Vagina (tissue), 2 donors: ENCODE measurements at regions not wholly inside any gene's neighbourhood (a gene's known extent, or its start where the extent isn't known, plus 50 kb on each side); places are given as distances from the start of the nearest gene placed in this dataset.

Source experiments
- POLR2A ChIP-seq, 2 donors: fragments of 450-650 bp; IDR thresholded peaks; one replicate each; pipeline ENCODE4 v1.6.1; 2017; ENCODE audit warnings: antibody characterized with exemption in 2 of 2, mild to moderate bottlenecking in 2 of 2, moderate library complexity in 2 of 2
- POLR2AphosphoS5 ChIP-seq, 2 donors: sonication (generic); formaldehyde crosslinking; IDR thresholded peaks; one replicate each; pipeline ENCODE4 v1.9.0; 2017; ENCODE audit warnings: antibody characterized with exemption in 2 of 2, mild to moderate bottlenecking in 2 of 2, low read depth in 1 of 2; ENCODE audit not compliant: insufficient read depth in 1 of 2

- TF ChIP-seq POLR2A (IDR thresholded peaks at IDR 0.05) (no peak), POLR2AphosphoS5 (IDR thresholded peaks at IDR 0.05; ENCODE audit: insufficient read depth in 1 of 2, low read depth in 1 of 2) (no peak)
These were observed 411.2 kb downstream of the RND3 start for GRCh38 chr2:150076281-150076680.
